ENCODE measurements at regions not wholly inside any gene's neighbourhood (a gene's known extent, or its start where the extent isn't known, plus 50 kb on each side); places are given as distances from the start of the nearest gene placed in this dataset.
"Not testable (repeated sequence)": the region's sequence is repeated elsewhere in the genome, so short reads cannot be mapped to it uniquely, and the experiment has no call there.

GRCh38 chr6:85750146-85750545, 107.5 kb upstream of the SYNCRIP start:
- TF ChIP-seq CTCF (IDR thresholded peaks at IDR 0.05); EZH2 (IDR thresholded peaks at IDR 0.05; ENCODE audit: borderline replicate concordance, insufficient read depth, low read depth, low read length, poor library complexity, severe bottlenecking): not testable (repeated sequence)
